CD14-positive monocyte (primary cell): ENCODE measurements at regions not wholly inside any gene's neighbourhood (a gene's known extent, or its start where the extent isn't known, plus 50 kb on each side); places are given as distances from the start of the nearest gene placed in this dataset.
A peak's percentile ranks its signal among the peaks of the same experiment; 100 is the strongest.

Experiments
- DNase-seq, 3 donors: peaks; one replicate each; pipeline ENCODE4 v3.0.0-alpha.2; 2011 to 2022
- H2AFZ ChIP-seq: 2 replicates; pipeline ENCODE4 v1.6.0; 2012; ENCODE audit warnings: mild to moderate bottlenecking, low read depth, low read length, inconsistent platforms; ENCODE audit not compliant: insufficient read depth, poor library complexity, severe bottlenecking
- H3K27ac ChIP-seq, 2 donors: 1 replicate in 1 of 2; 2 replicates in 1 of 2; pipeline ENCODE4 v1.5.1; 2012 to 2013; ENCODE audit warnings: low read length in 2 of 2, control low read depth in 1 of 2, inconsistent platforms in 1 of 2, low read depth in 1 of 2, mild to moderate bottlenecking in 1 of 2
- H3K27me3 ChIP-seq, 2 donors: one replicate each; pipeline versions ENCODE4 v1.6.0 to v1.6.1; 2011 to 2013; ENCODE audit warnings: low read length in 2 of 2; ENCODE audit not compliant: control insufficient read depth in 2 of 2, insufficient read depth in 2 of 2
- H3K36me3 ChIP-seq, 2 donors: replicated peaks in 1 of 2; 1 replicate in 1 of 2; 2 replicates in 1 of 2; pipeline versions ENCODE4 v1.5.1 to v1.6.1; 2012 to 2013; ENCODE audit warnings: low read length in 2 of 2, control low read depth in 1 of 2, inconsistent platforms in 1 of 2, mild to moderate bottlenecking in 1 of 2; ENCODE audit not compliant: insufficient read depth in 2 of 2, control insufficient read depth in 1 of 2
- H3K4me1 ChIP-seq, 2 donors: 1 replicate in 1 of 2; 2 replicates in 1 of 2; pipeline versions ENCODE4 v1.5.1 to v1.6.1; 2012 to 2013; ENCODE audit warnings: low read length in 2 of 2, control low read depth in 1 of 2, inconsistent platforms in 1 of 2, mild to moderate bottlenecking in 1 of 2, moderate library complexity in 1 of 2; ENCODE audit not compliant: insufficient read depth in 2 of 2, control insufficient read depth in 1 of 2
- H3K4me2 ChIP-seq: replicated peaks from 2 replicates; pipeline ENCODE3; 2012; ENCODE audit warnings: low read length, moderate library complexity, mild to moderate bottlenecking; ENCODE audit not compliant: poor library complexity, severe bottlenecking; ENCODE audit errors: extremely low read depth
- H3K4me3 ChIP-seq, 3 experiments: fragments of 200-600 bp in 1 of 3; sonication (generic) in 1 of 3; replicated peaks in 1 of 3; 1 replicate in 2 of 3; 2 replicates in 1 of 3; pipeline ENCODE4 v1.5.1; 2011 to 2013; ENCODE audit warnings: low read length in 3 of 3, mild to moderate bottlenecking in 3 of 3, control low read depth in 2 of 3, low read depth in 2 of 3, inconsistent platforms in 1 of 3, moderate library complexity in 1 of 3
- H3K79me2 ChIP-seq: 2 replicates; pipeline ENCODE4 v1.6.0; 2012; ENCODE audit warnings: mild to moderate bottlenecking, control low read depth, inconsistent platforms, low read length, moderate library complexity; ENCODE audit not compliant: insufficient read depth
- H3K9ac ChIP-seq: 2 replicates; pipeline ENCODE4 v1.6.0; 2017; ENCODE audit warnings: low read length, mild to moderate bottlenecking; ENCODE audit not compliant: insufficient read depth, poor library complexity, severe bottlenecking
- H3K9me3 ChIP-seq, 2 donors: replicated peaks in 1 of 2; 1 replicate in 1 of 2; 2 replicates in 1 of 2; pipeline versions ENCODE4 v1.5.1 to v1.6.1; 2012 to 2013; ENCODE audit warnings: low read length in 2 of 2, control low read depth in 1 of 2; ENCODE audit not compliant: control insufficient read depth in 1 of 2, insufficient read depth in 1 of 2
- H4K20me1 ChIP-seq: 2 replicates; pipeline ENCODE4 v1.6.0; 2012; ENCODE audit warnings: mild to moderate bottlenecking, low read length, control low read depth, moderate library complexity; ENCODE audit not compliant: insufficient read depth
- H3K27ac Mint-ChIP-seq, 7 donors: one replicate each; pipeline ENCODE4 v1.8.0; 2020; ENCODE audit warnings: mild to moderate bottlenecking in 7 of 7, mixed read lengths in 7 of 7, moderate library complexity in 6 of 7, inconsistent platforms in 2 of 7
- H3K27me3 Mint-ChIP-seq, 3 donors: one replicate each; pipeline ENCODE4 v1.8.0; 2021 to 2022; ENCODE audit warnings: low read depth in 3 of 3, mild to moderate bottlenecking in 3 of 3, mixed read lengths in 3 of 3, moderate library complexity in 3 of 3, inconsistent platforms in 1 of 3
- H3K36me3 Mint-ChIP-seq, 2 donors: one replicate each; pipeline ENCODE4 v1.8.0; 2020; ENCODE audit warnings: mixed read lengths in 2 of 2, inconsistent platforms in 1 of 2, mild to moderate bottlenecking in 1 of 2
- H3K4me1 Mint-ChIP-seq: one replicate; pipeline ENCODE4 v1.8.0; 2020; ENCODE audit warnings: mild to moderate bottlenecking, mixed read lengths
- H3K4me3 Mint-ChIP-seq, 2 donors: one replicate each; pipeline ENCODE4 v1.8.0; 2020; ENCODE audit warnings: mild to moderate bottlenecking in 2 of 2, mixed read lengths in 2 of 2, moderate library complexity in 1 of 2
- H3K9me3 Mint-ChIP-seq, 7 donors: one replicate each; pipeline ENCODE4 v1.8.0; 2020 to 2022; ENCODE audit warnings: mixed read lengths in 7 of 7, mild to moderate bottlenecking in 6 of 7, moderate library complexity in 6 of 7, inconsistent platforms in 2 of 7
- WGBS: methylation state at CpG from one replicate; pipeline ENCODE4 v1.1.5; 2013; ENCODE audit warnings: missing lambda C conversion rate; ENCODE audit not compliant: insufficient coverage; 5-methylcytosine and 5-hydroxymethylcytosine counted together
- intact Hi-C, 2 donors: fragments of 100-400 bp; cut with micrococcal nuclease; formaldehyde crosslinking; loops; one replicate each; pipeline versions ENCODE4 v1.15.0 to v1.15.1; 2023
- TF ChIP-seq, protein P1 (sequence below): fragments of 200-600 bp; IDR thresholded peaks from one replicate; pipeline ENCODE4 v1.8.0; 2022; ENCODE audit warnings: antibody characterized with exemption, mild to moderate bottlenecking

GRCh38 chr7:26508481-26508880, 216.8 kb downstream of the SNX10 start:
- H3K36me3 Mint-ChIP-seq = no peaks in the 10 kb centered on the region
- H3K27ac Mint-ChIP-seq = no peak overlapping the region
- H3K9ac ChIP-seq = no peak overlapping the region
- H3K4me2 ChIP-seq = no peak overlapping the region
- H3K4me1 Mint-ChIP-seq = peaks cover 2% of the 10 kb centered on the region
- peaks cover 3 to 5% (median 5%) of the 10 kb centered on the region in 3 donors for H3K27me3 Mint-ChIP-seq
- intact Hi-C loops = loop anchor here in 1 of 2 donors (10.0 kb wide), 1 partner anchor 134 kb away; no protein-coding TSS in a partner anchor
- H3K36me3 ChIP-seq = no peaks in the 10 kb centered on the region
- no peaks in the 10 kb centered on the region for H3K27me3 ChIP-seq
- H3K4me3 ChIP-seq = no peak overlapping the region
- no peaks in the 10 kb centered on the region for H4K20me1 ChIP-seq
- H3K79me2 ChIP-seq = no peaks in the 10 kb centered on the region
- DNase-seq = no peak
- WGBS = 86% methylated on average over 8 of the region's 8 CpGs
- H3K27ac ChIP-seq = no peak overlapping the region
- H3K9me3 ChIP-seq = no peaks in the 10 kb centered on the region
- TF ChIP-seq, protein P1, sequence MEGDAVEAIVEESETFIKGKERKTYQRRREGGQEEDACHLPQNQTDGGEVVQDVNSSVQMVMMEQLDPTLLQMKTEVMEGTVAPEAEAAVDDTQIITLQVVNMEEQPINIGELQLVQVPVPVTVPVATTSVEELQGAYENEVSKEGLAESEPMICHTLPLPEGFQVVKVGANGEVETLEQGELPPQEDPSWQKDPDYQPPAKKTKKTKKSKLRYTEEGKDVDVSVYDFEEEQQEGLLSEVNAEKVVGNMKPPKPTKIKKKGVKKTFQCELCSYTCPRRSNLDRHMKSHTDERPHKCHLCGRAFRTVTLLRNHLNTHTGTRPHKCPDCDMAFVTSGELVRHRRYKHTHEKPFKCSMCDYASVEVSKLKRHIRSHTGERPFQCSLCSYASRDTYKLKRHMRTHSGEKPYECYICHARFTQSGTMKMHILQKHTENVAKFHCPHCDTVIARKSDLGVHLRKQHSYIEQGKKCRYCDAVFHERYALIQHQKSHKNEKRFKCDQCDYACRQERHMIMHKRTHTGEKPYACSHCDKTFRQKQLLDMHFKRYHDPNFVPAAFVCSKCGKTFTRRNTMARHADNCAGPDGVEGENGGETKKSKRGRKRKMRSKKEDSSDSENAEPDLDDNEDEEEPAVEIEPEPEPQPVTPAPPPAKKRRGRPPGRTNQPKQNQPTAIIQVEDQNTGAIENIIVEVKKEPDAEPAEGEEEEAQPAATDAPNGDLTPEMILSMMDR = no peak
- no peaks in the 10 kb centered on the region for H3K4me1 ChIP-seq
- H2AFZ ChIP-seq = no peak overlapping the region
- no peak overlapping the region for H3K4me3 Mint-ChIP-seq
- H3K9me3 Mint-ChIP-seq = peaks cover 0 to 6% (median 0%) of the 10 kb centered on the region in 7 donors

- TF ChIP-seq, protein P1 = no peak
- no peaks in the 10 kb centered on the region for H3K79me2 ChIP-seq
- WGBS = 100% methylated on average over 3 of the region's 5 CpGs
- H4K20me1 ChIP-seq = no peaks in the 10 kb centered on the region
- H3K27ac Mint-ChIP-seq = peak overlapping the region in 1 of 7 donors; percentile 13
- H3K27me3 Mint-ChIP-seq = peaks cover 0 to 5% (median 5%) of the 10 kb centered on the region in 3 donors
- no peaks in the 10 kb centered on the region for H3K27me3 ChIP-seq
- peaks cover 2% of the 10 kb centered on the region for H3K4me1 Mint-ChIP-seq
- no peak overlapping the region for H3K4me2 ChIP-seq
- no peak overlapping the region for H3K9ac ChIP-seq
- H3K36me3 Mint-ChIP-seq = no peaks in the 10 kb centered on the region
- no peak overlapping the region for H3K4me3 Mint-ChIP-seq
- peaks cover 0 to 6% (median 0%) of the 10 kb centered on the region in 7 donors for H3K9me3 Mint-ChIP-seq
- intact Hi-C loops = loop anchor here in 1 of 2 donors (10.0 kb wide), 1 partner anchor 134 kb away; no protein-coding TSS in a partner anchor
- H2AFZ ChIP-seq = no peak overlapping the region
- H3K27ac ChIP-seq = no peak overlapping the region
- H3K4me3 ChIP-seq = no peak overlapping the region
- no peaks in the 10 kb centered on the region for H3K4me1 ChIP-seq
- DNase-seq = no peak
- no peaks in the 10 kb centered on the region for H3K36me3 ChIP-seq
- H3K9me3 ChIP-seq = no peaks in the 10 kb centered on the region
Measured at GRCh38 chr7:26508917-26509316, 217.3 kb downstream of the SNX10 start.
